H9 (cell line): ENCODE measurements at regions not wholly inside any gene's neighbourhood (a gene's known extent, or its start where the extent isn't known, plus 50 kb on each side); places are given as distances from the start of the nearest gene placed in this dataset.

Source experiments
- DNase-seq: peaks from one replicate; pipeline ENCODE4 v3.0.0-alpha.2; 2017
- H2AFZ ChIP-seq: one replicate; pipeline ENCODE4 v1.6.1; 2013; ENCODE audit warnings: mild to moderate bottlenecking, low read length, control low read depth, moderate library complexity
- H2AK5ac ChIP-seq: 2 replicates; pipeline ENCODE4 v1.6.1; 2013; ENCODE audit warnings: low read length, control low read depth, mixed read lengths; ENCODE audit not compliant: insufficient read length
- H2BK120ac ChIP-seq: one replicate; pipeline ENCODE4 v1.6.1; 2013; ENCODE audit warnings: low read depth, mild to moderate bottlenecking, low read length, control low read depth, inconsistent platforms; ENCODE audit not compliant: poor library complexity, severe bottlenecking
- H2BK12ac ChIP-seq: 2 replicates; pipeline ENCODE4 v1.6.1; 2013; ENCODE audit warnings: low read length, control low read depth, mixed read lengths, low read depth; ENCODE audit not compliant: insufficient read length
- H2BK15ac ChIP-seq: 2 replicates; pipeline ENCODE4 v1.6.1; 2013; ENCODE audit warnings: low read depth, low read length, control low read depth
- H2BK20ac ChIP-seq: one replicate; pipeline ENCODE4 v1.6.1; 2013; ENCODE audit warnings: low read depth, mild to moderate bottlenecking, low read length, control low read depth, inconsistent platforms; ENCODE audit not compliant: poor library complexity, severe bottlenecking
- H2BK5ac ChIP-seq: 2 replicates; pipeline ENCODE4 v1.6.1; 2013; ENCODE audit warnings: low read length, control low read depth, mixed read lengths; ENCODE audit not compliant: insufficient read length
- H3K14ac ChIP-seq: 2 replicates; pipeline ENCODE4 v1.6.1; 2013; ENCODE audit warnings: low read length, control low read depth; ENCODE audit not compliant: insufficient read depth
- H3K18ac ChIP-seq: 2 replicates; pipeline ENCODE4 v1.6.1; 2013; ENCODE audit warnings: low read depth, mild to moderate bottlenecking, mixed read lengths, low read length, control low read depth; ENCODE audit not compliant: insufficient read length
- H3K23ac ChIP-seq: 2 replicates; pipeline ENCODE4 v1.6.1; 2013; ENCODE audit warnings: low read length, control low read depth, mixed read lengths, low read depth; ENCODE audit not compliant: insufficient read length
- H3K23me2 ChIP-seq: 2 replicates; pipeline ENCODE4 v1.6.1; 2013; ENCODE audit warnings: low read depth, mild to moderate bottlenecking, mixed read lengths, low read length, control low read depth; ENCODE audit not compliant: insufficient read length, poor library complexity, severe bottlenecking
- H3K27ac ChIP-seq: 2 replicates; pipeline ENCODE4 v1.5.1; 2013; ENCODE audit warnings: low read length, control low read depth, mixed read lengths, low read depth; ENCODE audit not compliant: insufficient read length
- H3K27me3 ChIP-seq: 2 replicates; pipeline ENCODE4 v1.6.1; 2013; ENCODE audit warnings: low read length, control low read depth, inconsistent platforms; ENCODE audit not compliant: insufficient read depth
- H3K4ac ChIP-seq: 2 replicates; pipeline ENCODE4 v1.6.1; 2013; ENCODE audit warnings: low read depth, mild to moderate bottlenecking, control low read depth, inconsistent platforms, low read length, moderate library complexity
- H3K4me1 ChIP-seq: 2 replicates; pipeline ENCODE4 v1.6.1; 2013; ENCODE audit warnings: low read length, control low read depth, inconsistent platforms; ENCODE audit not compliant: insufficient read depth
- H3K4me2 ChIP-seq: 2 replicates; pipeline ENCODE4 v1.6.1; 2013; ENCODE audit warnings: low read length, control low read depth, mixed read lengths; ENCODE audit not compliant: insufficient read length, insufficient read depth
- H3K56ac ChIP-seq: 2 replicates; pipeline ENCODE4 v1.6.1; 2013; ENCODE audit warnings: low read depth, mild to moderate bottlenecking, mixed read lengths, low read length, control low read depth; ENCODE audit not compliant: insufficient read length
- H3K79me1 ChIP-seq: 2 replicates; pipeline ENCODE4 v1.6.1; 2013; ENCODE audit warnings: low read depth, mild to moderate bottlenecking, moderate library complexity, low read length, control low read depth, inconsistent platforms; ENCODE audit not compliant: insufficient read depth, poor library complexity, severe bottlenecking
- H3K79me2 ChIP-seq: 2 replicates; pipeline ENCODE4 v1.6.1; 2013; ENCODE audit warnings: low read length, control low read depth, inconsistent platforms; ENCODE audit not compliant: insufficient read depth
- H3K9ac ChIP-seq: 2 replicates; pipeline ENCODE4 v1.6.1; 2013; ENCODE audit warnings: low read length, control low read depth, mixed read lengths; ENCODE audit not compliant: insufficient read length; ENCODE audit errors: extremely low read depth
- H3K9me3 ChIP-seq: one replicate; pipeline ENCODE4 v1.6.1; 2013; ENCODE audit warnings: low read depth, low read length, inconsistent platforms; ENCODE audit not compliant: control insufficient read depth
- H3T11ph ChIP-seq: one replicate; pipeline ENCODE4 v1.6.1; 2013; ENCODE audit warnings: mild to moderate bottlenecking, low read length, control low read depth, inconsistent platforms
- H4K20me1 ChIP-seq: one replicate; pipeline ENCODE4 v1.6.1; 2013; ENCODE audit not compliant: control insufficient read depth, insufficient read length, insufficient read depth
- H4K5ac ChIP-seq: 2 replicates; pipeline ENCODE4 v1.6.1; 2013; ENCODE audit warnings: low read depth, mild to moderate bottlenecking, mixed read lengths, low read length, control low read depth; ENCODE audit not compliant: insufficient read length
- H4K8ac ChIP-seq: replicated peaks from 2 replicates; pipeline ENCODE4 v1.6.1; 2013; ENCODE audit warnings: low read length, control low read depth, mixed read lengths, low read depth; ENCODE audit not compliant: insufficient read length
- H4K91ac ChIP-seq: 2 replicates; pipeline ENCODE4 v1.6.1; 2013; ENCODE audit warnings: low read depth, mild to moderate bottlenecking, moderate library complexity, mixed read lengths, low read length, control low read depth; ENCODE audit not compliant: insufficient read length
- H3K27ac Mint-ChIP-seq, 3 experiments: 2 replicates in 2 of 3; 3 replicates in 1 of 3; pipeline ENCODE4 v1.8.0; 2020 to 2021; ENCODE audit warnings: mixed read lengths in 3 of 3, mild to moderate bottlenecking in 1 of 3, moderate library complexity in 1 of 3
- H3K27me3 Mint-ChIP-seq: 2 replicates; pipeline ENCODE4 v1.8.0; 2021; ENCODE audit warnings: low read depth, mild to moderate bottlenecking, moderate library complexity, mixed read lengths
- H3K36me3 Mint-ChIP-seq, 3 experiments: 2 replicates in 2 of 3; 3 replicates in 1 of 3; pipeline ENCODE4 v1.8.0; 2020 to 2021; ENCODE audit warnings: low read depth in 3 of 3, mixed read lengths in 3 of 3; ENCODE audit not compliant: insufficient read depth in 1 of 3
- H3K4me1 Mint-ChIP-seq, 2 experiments: 2 replicates each; pipeline ENCODE4 v1.8.0; 2020; ENCODE audit warnings: mixed read lengths in 2 of 2
- H3K4me3 Mint-ChIP-seq, 2 experiments: 2 replicates in 1 of 2; 3 replicates in 1 of 2; pipeline ENCODE4 v1.8.0; 2020 to 2021; ENCODE audit warnings: mild to moderate bottlenecking in 2 of 2, mixed read lengths in 2 of 2, moderate library complexity in 1 of 2
- H3K9me3 Mint-ChIP-seq, 2 experiments: 2 replicates in 1 of 2; 3 replicates in 1 of 2; pipeline ENCODE4 v1.8.0; 2020; ENCODE audit warnings: mild to moderate bottlenecking in 2 of 2, mixed read lengths in 2 of 2, moderate library complexity in 1 of 2
- TF ChIP-seq, protein P1 (sequence below): fragments of 200-600 bp; sonication (generic); conservative IDR thresholded peaks from 3 replicates; pipeline ENCODE4 v1.8.0; 2021; ENCODE audit warnings: antibody characterized with exemption, mild to moderate bottlenecking

DNA sequence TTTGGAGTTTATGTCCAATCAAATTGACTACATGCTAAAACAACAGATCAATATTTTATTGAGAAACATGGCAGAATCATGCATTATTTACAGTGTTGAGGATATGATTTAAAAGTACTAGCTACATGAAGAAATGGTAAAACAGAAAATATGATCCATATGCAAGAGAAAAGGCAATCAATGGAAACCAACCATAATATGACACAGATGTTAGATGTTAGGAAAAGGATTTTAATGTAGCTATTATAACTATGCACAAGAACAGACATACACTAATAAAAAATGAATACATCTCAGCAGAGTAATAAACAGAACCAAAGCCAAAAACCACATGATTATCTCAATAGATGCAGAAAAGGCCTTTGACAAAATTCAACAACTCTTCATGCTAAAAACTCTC, 166.2 kb upstream of the CACNA2D1 start:
- TF ChIP-seq, protein P1, sequence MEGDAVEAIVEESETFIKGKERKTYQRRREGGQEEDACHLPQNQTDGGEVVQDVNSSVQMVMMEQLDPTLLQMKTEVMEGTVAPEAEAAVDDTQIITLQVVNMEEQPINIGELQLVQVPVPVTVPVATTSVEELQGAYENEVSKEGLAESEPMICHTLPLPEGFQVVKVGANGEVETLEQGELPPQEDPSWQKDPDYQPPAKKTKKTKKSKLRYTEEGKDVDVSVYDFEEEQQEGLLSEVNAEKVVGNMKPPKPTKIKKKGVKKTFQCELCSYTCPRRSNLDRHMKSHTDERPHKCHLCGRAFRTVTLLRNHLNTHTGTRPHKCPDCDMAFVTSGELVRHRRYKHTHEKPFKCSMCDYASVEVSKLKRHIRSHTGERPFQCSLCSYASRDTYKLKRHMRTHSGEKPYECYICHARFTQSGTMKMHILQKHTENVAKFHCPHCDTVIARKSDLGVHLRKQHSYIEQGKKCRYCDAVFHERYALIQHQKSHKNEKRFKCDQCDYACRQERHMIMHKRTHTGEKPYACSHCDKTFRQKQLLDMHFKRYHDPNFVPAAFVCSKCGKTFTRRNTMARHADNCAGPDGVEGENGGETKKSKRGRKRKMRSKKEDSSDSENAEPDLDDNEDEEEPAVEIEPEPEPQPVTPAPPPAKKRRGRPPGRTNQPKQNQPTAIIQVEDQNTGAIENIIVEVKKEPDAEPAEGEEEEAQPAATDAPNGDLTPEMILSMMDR: no peak
- Histone ChIP-seq H3K14ac (no peak overlapping the region), H4K8ac (no peak overlapping the region), H2AK5ac (no peak overlapping the region), H3K23ac (no peak overlapping the region), H3T11ph (no peak overlapping the region), H2BK5ac (no peak overlapping the region), H3K4me1 (no peaks in the 10 kb centered on the region), H3K23me2 (no peaks in the 10 kb centered on the region), H2BK120ac (no peak overlapping the region), H2BK12ac (no peak overlapping the region), H2BK20ac (no peak overlapping the region), H3K4ac (no peak overlapping the region), H3K9me3 (no peaks in the 10 kb centered on the region), H4K20me1 (no peaks in the 10 kb centered on the region), H3K79me2 (no peaks in the 10 kb centered on the region), H3K27ac (no peak overlapping the region), H4K91ac (no peak overlapping the region), H2AFZ (no peak overlapping the region), H4K5ac (no peak overlapping the region), H2BK15ac (no peak overlapping the region), H3K56ac (no peak overlapping the region), H3K27me3 (no peaks in the 10 kb centered on the region), H3K18ac (no peak overlapping the region), H3K9ac (no peak overlapping the region), H3K4me2 (no peak overlapping the region), H3K79me1 (no peaks in the 10 kb centered on the region)
- no peak for DNase-seq
- no peaks in the 10 kb centered on the region for H3K9me3 Mint-ChIP-seq
- H3K27me3 Mint-ChIP-seq: no peaks in the 10 kb centered on the region
- no peak overlapping the region for H3K4me3 Mint-ChIP-seq
- peaks cover 3 to 4% of the 10 kb centered on the region in 2 experiments; a peak in 2 of 4 replicates for H3K4me1 Mint-ChIP-seq
- no peak overlapping the region for H3K27ac Mint-ChIP-seq
- H3K36me3 Mint-ChIP-seq: no peaks in the 10 kb centered on the region; a peak in 1 of 7 replicates
